ENCODE measurements at regions not wholly inside any gene's neighbourhood (a gene's known extent, or its start where the extent isn't known, plus 50 kb on each side); places are given as distances from the start of the nearest gene placed in this dataset.

DNA sequence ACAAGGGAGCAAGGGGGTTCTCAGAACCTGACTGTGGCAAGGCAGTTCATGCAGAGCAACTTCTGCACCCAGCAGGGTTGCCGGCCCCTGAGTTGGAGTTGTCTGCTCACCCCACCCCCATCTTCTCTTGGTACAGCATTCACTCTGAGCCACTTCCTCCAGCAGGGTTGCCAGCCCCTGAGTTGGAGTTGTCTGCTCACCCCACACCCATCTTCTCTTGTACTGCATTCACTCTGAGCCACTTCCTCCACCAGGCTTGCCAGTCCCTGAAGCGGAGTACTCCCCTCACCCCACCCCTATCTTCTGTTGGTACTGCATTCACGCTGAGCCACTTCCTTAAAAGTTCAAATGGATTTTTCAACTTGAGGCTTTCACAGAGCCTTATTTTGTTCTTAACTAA, 79.7 kb upstream of the SYNDIG1 start:
- TF ChIP-seq, protein P1, sequence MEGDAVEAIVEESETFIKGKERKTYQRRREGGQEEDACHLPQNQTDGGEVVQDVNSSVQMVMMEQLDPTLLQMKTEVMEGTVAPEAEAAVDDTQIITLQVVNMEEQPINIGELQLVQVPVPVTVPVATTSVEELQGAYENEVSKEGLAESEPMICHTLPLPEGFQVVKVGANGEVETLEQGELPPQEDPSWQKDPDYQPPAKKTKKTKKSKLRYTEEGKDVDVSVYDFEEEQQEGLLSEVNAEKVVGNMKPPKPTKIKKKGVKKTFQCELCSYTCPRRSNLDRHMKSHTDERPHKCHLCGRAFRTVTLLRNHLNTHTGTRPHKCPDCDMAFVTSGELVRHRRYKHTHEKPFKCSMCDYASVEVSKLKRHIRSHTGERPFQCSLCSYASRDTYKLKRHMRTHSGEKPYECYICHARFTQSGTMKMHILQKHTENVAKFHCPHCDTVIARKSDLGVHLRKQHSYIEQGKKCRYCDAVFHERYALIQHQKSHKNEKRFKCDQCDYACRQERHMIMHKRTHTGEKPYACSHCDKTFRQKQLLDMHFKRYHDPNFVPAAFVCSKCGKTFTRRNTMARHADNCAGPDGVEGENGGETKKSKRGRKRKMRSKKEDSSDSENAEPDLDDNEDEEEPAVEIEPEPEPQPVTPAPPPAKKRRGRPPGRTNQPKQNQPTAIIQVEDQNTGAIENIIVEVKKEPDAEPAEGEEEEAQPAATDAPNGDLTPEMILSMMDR (conservative IDR thresholded peaks at IDR 0.05; ENCODE audit: low read depth, low read length), result no peak
- no peak for TF ChIP-seq EZH2 (IDR thresholded peaks at IDR 0.05; ENCODE audit: low read length, unreplicated experiment)
